Glomerular visceral epithelial cell (primary cell): ENCODE measurements at regions not wholly inside any gene's neighbourhood (a gene's known extent, or its start where the extent isn't known, plus 50 kb on each side); places are given as distances from the start of the nearest gene placed in this dataset.
A peak's percentile ranks its signal among the peaks of the same experiment; 100 is the strongest.
"Not testable (repeated sequence)": the region's sequence is repeated elsewhere in the genome, so short reads cannot be mapped to it uniquely, and the experiment has no call there.

Experiments used
- DNase-seq: peaks from one replicate; pipeline ENCODE4 v3.0.0-alpha.2; 2016; ENCODE audit errors: extremely low spot score

DNA sequence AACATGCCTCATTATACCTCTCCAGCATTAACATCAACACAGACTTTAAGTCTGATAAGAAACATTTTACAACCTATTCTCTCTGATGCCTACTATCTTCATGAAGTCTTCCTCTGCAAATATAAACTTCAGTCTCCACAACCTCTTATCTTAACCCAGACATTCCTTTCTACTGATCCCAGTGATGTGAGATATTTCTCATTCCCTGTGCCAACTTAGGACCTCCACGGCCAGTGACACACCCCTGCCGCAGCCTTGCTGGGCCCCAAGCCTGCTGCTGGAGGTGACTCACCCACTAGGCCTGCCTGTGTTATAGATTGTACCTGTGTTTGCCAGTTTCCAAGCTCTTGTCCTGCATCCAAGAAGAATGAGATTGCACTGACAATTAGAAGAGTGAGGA is 734.5 kb upstream of the CADM2 start:
- DNase-seq, result peak; percentile 1

DNA sequence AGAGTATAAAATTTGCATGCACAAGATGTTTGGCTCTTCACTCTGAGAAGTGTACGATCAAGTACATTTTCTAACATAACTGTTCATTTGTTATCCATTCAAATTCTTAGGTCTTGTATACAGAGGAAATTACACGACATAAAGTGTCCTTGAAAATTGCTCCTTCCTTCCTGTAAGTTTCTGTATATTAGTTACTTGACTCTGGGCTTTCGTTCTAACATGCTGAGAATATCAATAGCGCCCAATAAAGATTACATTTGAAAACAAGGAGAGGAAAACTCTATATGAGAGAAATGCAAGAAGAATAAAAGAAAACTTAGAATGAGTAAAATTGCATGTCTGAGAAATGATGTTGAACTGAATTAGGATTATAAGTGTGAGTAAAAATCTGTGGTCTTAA is 722.5 kb upstream of the CADM2 start:
- no peak for DNase-seq

DNA sequence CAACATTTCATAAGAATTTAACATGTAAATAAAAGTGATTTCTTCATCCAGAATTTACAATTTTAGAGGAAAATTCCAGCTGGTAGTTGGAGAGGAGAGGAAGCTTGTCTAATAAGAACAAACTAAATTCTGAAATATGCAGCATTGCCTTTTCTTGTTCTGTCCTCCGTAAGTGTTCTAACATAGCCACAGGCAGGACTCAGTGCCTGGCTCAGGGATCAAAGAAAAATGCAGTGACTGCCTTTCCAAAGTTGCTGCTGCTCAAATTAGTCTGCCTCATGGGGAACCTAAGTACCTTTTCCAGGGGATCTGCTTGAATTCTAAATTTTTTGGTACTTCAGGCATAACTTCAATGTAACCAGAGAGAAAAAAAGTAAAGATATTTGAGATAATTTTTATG is 713.0 kb upstream of the CADM2 start:
- no peak for DNase-seq

DNA sequence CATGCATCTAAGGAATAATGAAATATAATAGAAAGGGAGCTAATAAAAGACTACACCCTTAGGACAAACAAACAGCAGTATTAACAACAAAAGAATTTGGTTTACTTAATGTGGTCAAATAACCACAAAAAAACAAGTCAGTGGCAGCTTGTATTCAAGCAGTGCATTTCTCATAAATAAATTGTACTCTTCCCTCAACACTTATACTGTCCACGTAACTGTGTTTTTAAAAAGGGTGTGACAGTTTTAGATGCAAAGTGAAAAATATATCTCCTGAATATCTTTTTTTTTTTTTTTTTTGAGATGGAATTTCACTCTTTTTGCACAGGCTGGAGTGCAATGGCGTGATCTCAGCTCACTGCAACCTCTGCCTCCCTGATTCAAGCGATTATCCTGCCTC is 698.2 kb upstream of the CADM2 start:
- no peak for DNase-seq

DNA sequence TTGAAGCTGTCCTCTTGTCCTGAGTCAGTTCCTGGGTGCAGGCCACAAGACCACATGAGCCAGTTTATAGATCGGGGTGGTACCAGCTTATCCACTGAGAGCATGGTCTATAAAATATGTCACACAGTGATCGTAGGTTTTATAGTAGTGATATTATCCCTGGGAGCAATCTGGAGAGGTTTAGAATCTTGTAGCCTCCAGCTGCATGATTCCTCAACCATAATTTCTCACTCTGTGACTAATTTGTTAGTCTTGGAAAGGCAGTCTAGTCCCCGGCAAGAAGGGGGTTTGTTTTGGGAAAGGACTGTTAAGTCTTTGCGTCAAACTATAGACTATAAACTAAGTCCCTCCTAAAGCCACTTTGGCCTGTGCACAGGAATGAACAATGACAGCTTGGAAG is 693.0 kb upstream of the CADM2 start:
- DNase-seq, result no peak

DNA sequence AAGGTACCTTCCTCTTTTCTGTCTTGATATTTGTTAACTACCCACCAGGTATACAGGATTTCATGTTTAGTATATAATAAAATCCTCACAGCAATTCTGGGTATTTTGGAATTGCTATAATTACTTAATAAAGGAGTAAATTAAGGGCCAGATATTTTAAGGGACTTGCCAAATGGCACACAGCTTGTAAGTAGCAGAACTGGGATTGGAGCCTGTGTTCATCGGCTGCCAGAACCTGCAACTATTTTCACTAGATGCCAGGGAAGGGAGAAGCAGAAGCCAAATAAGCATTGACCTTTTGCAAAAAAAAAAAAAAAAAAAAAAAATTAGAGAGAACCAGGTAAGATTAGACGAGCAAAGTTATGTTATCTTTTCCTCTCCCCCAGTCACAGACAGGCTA is 683.3 kb upstream of the CADM2 start:
- DNase-seq, result no peak

DNA sequence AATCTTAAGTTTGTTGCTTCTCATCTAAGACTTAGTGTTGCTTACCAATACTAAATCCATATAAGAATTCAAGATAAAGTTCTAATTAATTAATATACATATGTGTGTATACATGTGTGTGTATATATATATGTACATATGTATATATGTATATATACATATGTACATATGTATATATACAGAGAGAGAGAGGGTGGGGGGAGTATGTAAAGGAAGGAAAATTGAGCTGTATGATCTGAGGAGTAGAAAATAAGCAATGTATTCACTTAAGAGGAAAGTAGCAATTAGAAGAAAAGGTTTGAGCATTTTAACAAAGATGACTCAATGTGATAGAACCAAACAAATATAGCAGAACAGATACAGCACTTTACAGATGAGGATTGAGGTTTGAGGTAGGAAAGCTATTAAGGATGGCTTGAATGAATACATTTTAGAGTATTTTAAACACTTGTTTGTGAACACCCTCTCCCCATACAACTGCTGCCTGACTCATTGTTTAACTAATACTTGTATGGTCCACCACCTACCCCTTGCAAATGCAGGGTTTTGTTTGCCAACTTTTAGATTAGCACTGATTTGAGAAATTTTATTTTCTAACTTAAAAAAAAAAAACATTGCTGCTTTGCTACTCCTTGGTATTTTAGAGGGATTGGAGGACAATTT is 681.1 kb upstream of the CADM2 start:
- DNase-seq, result no peak

DNA sequence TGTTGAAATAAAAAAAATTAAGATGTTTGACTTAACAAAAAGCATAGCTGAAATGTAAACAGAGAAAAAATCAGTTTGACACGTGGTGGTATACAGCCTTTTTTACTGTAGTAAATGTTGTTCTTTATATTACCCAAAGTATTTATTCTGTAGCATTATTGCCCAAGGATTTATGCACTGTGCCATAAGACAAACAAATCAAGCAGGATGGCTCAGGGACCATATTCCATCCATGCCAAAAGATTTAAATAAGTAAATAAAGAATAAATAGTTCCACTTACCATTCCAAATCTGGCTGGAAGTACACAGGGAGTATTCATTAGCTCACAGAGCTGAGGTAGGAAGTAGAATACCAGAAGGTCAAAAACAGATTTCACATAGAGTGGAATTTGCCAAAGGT is 666.7 kb upstream of the CADM2 start:
- no peak for DNase-seq

DNA sequence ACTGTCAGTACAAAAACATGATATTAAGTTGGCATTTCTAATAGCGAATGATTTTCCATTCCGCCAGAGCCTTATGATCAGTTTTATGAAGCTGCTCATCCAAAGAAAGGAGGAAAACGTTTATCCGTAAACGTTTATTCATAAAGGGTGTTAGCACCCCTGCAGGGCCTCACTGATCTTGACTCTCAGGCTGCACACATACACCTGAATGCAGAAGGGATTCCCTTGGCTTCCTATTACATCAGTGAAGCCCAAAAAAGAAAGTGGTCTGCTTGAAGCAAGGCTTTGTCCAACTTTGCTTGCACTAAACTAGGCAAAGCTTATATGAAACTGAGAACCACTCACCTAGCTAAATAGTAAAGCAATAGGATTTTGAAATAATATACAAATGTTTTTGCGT is 659.5 kb upstream of the CADM2 start:
- DNase-seq, result no peak

DNA sequence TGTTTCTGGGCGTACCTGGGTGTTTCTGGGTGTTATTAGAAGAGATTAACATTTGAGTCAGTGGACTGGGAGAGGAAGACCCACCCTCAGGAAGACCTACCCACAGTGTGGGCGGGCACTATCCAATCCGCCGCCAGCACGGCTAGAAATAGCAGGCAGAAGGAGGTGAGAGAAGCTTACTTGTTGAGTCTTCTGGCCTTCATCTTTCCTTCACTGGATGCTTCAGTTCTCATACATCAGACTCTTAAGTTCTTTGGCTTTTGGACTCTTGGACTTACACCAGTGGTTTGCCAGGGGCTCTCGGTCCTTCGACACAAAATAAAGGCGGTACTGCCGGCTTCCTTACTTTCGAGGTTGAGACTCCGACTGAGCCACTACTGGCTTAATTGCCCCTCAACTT is 654.6 kb upstream of the CADM2 start:
- no peak for DNase-seq

DNA sequence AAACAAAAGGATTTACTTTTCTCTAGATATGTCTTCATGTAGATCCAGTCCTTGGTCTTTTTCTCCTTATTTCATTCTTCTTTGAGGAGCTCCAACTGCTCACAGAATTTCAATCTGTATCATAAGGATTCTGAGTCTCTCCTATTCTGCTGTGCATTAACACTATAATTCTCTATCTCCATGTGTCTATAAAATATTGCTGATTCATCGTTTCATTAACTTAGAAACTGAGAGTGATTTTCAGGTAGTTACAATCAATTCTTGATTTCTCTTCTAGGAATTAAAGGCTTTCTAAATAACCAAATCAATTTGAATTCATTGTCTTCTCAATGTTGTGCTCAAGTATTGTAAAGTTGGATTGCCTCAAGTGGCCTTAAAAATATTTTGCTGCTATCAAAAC is 651.5 kb upstream of the CADM2 start:
- DNase-seq, result no peak

DNA sequence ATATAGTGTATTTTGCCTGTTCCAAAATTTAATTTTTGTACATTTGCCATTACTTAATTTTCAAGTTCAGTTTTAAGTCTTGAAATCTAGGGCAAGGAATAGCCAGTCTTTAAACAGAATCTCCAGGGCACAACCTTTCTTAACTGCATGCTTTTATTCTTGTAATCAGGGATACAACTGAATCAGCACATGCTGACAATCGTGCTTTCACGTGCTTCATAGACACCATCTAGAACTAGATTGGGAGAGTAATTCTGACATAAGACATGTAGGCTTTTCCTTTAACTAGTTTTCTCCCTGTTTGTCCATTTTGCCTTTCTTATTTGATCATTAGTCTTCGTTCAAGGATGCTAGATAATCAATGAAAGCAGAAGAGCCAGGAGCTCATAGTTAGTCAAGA is 650.4 kb upstream of the CADM2 start:
- DNase-seq, result no peak

DNA sequence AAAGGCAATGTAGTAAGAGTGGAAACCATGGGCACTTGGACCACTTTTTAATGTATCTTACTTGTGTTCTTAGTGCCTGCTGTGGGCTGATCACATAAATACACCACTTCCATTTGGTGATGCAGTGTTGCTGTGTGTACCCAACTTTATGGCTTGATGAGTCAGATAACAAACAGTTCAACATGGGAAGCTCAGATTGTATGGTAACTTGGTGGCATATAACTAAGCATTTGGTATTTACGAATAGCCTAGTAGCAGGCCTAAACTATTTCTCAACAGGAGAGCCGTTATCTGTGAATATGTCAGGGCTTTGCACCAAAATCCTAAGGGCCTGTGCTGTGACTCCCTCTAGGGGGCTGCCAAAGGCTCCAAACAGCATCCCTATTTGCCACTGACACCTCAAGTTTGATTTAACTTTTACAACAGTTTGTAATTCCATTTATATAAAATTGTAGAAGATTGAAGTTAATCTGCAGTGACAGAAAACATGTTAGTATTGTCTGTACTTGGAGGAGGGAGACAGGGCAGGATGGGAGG is 640.4 kb upstream of the CADM2 start:
- no peak for DNase-seq

DNA sequence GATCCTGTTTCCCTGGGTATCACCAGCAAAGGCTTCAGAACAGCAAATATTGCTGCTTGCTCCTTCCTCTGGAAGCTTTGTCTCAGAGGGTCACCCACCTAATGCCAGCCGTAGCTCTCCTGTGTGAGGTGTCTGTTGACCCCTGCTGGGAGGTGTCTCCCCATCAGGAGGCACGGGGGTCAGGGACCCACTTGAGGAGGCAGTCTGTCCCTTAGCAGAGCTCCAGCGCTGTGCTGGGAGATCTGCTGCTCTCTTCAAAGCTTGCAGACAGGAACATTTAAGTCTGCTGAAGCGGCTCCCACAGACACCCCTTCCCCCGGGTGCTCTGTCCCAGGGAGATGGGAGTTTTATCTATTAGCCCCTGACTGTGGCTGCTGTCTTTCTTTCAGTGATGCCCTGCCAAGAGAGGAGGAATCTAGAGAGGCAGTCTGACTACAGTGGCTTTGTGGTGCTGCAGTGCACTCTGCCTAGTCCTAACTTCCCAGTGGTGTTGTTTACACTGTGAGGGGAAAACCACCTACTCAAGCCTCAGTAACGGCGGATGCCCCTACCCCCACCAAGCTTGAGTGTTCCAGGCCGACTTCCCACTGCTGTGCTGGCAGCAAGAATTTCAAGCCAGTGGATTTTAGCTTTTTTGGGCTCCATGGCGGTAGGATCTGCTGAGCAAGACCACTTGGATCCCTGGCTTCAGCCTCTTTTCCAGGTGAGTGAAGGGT is 593.1 kb upstream of the CADM2 start:
- DNase-seq, result not testable (repeated sequence)
